ENCODE measurements at regions not wholly inside any gene's neighbourhood (a gene's known extent, or its start where the extent isn't known, plus 50 kb on each side); places are given as distances from the start of the nearest gene placed in this dataset.

- WGBS, 2 donors = 42 to 50% methylated on average over 8 of the region's 8 CpGs
- no peak for DNase-seq
- Histone ChIP-seq H3K27me3 (no peaks in the 10 kb centered on the region), H3K4me1 (peaks cover 6 to 7% of the 10 kb centered on the region in 2 donors), H3K36me3 (no peaks in the 10 kb centered on the region), H3K9me3 (no peaks in the 10 kb centered on the region), H3K27ac (no peak overlapping the region), H3K4me3 (replicated peaks in 1 of 3) (no peak overlapping the region)
- TF ChIP-seq POLR2A (IDR thresholded peaks at IDR 0.05) (no peak), CTCF (IDR thresholded peaks at IDR 0.05) (no peak)
- intact Hi-C loops (cut with DNase I) = no loop called here
Observed at GRCh38 chr5:126015235-126016181, 407.7 kb upstream of the GRAMD2B start.

GRCh38 chr5:126016256-126016655 lies 407.0 kb upstream of the GRAMD2B start:
- WGBS, 2 donors = 33 to 63% methylated on average over 1 of the region's 1 CpG
- Histone ChIP-seq H3K4me1 (peaks cover 6 to 7% of the 10 kb centered on the region in 2 donors), H3K9me3 (no peaks in the 10 kb centered on the region), H3K36me3 (no peaks in the 10 kb centered on the region), H3K27ac (no peak overlapping the region), H3K4me3 (replicated peaks in 1 of 3) (no peak overlapping the region), H3K27me3 (no peaks in the 10 kb centered on the region)
- intact Hi-C loops (cut with DNase I) = no loop called here
- DNase-seq = peak; percentile 33 to 35
- no peak for TF ChIP-seq CTCF (IDR thresholded peaks at IDR 0.05)
- no peak for TF ChIP-seq POLR2A (IDR thresholded peaks at IDR 0.05)

- TF ChIP-seq CTCF (IDR thresholded peaks at IDR 0.05) = no peak
- no peak for TF ChIP-seq POLR2A (IDR thresholded peaks at IDR 0.05)
- intact Hi-C loops (cut with DNase I) = no loop called here
- Histone ChIP-seq H3K36me3 (no peaks in the 10 kb centered on the region), H3K27me3 (no peaks in the 10 kb centered on the region), H3K27ac (no peak overlapping the region), H3K4me3 (replicated peaks in 1 of 3) (no peak overlapping the region), H3K9me3 (no peaks in the 10 kb centered on the region), H3K4me1 (peaks cover 6 to 7% of the 10 kb centered on the region in 2 donors)
- WGBS, 2 donors = 96 to 97% methylated on average over 2 of the region's 2 CpGs
- no peak for DNase-seq
Observed at GRCh38 chr5:126017096-126017495, 406.1 kb upstream of the GRAMD2B start.

- Histone ChIP-seq H3K27ac (no peak overlapping the region), H3K9me3 (no peaks in the 10 kb centered on the region), H3K4me3 (replicated peaks in 1 of 3) (no peak overlapping the region), H3K36me3 (no peaks in the 10 kb centered on the region), H3K4me1 (peaks cover 0 to 3% of the 10 kb centered on the region in 2 donors), H3K27me3 (no peaks in the 10 kb centered on the region)
- intact Hi-C loops (cut with DNase I) = no loop called here
- 84 to 89% methylated on average over 5 of the region's 5 CpGs for WGBS, 2 donors
- DNase-seq = no peak
- TF ChIP-seq CTCF (IDR thresholded peaks at IDR 0.05) (no peak), POLR2A (IDR thresholded peaks at IDR 0.05) (no peak)
Observed at GRCh38 chr5:126020770-126021169, 402.4 kb upstream of the GRAMD2B start.

- intact Hi-C loops (cut with DNase I) = no loop called here
- H3K36me3 ChIP-seq = no peaks in the 10 kb centered on the region
- no peaks in the 10 kb centered on the region for H3K27me3 ChIP-seq
- 68 to 71% methylated on average over 2 of the region's 2 CpGs for WGBS, 2 donors
- H3K9me3 ChIP-seq = no peaks in the 10 kb centered on the region
- no peak overlapping the region for H3K27ac ChIP-seq
- no peak overlapping the region for H3K4me3 ChIP-seq (replicated peaks in 1 of 3)
- TF ChIP-seq CTCF (IDR thresholded peaks at IDR 0.05) (no peak), POLR2A (IDR thresholded peaks at IDR 0.05) (no peak)
- no peak for DNase-seq
- no peaks in the 10 kb centered on the region for H3K4me1 ChIP-seq
Observed at GRCh38 chr5:126023994-126024441, 399.2 kb upstream of the GRAMD2B start.
